Heart left ventricle (tissue), 16 donors: ENCODE measurements at regions not wholly inside any gene's neighbourhood (a gene's known extent, or its start where the extent isn't known, plus 50 kb on each side); places are given as distances from the start of the nearest gene placed in this dataset.

Source experiments
- ATAC-seq, 4 donors: fragments of 200-7000 bp; cut with Tn5 transposase; one replicate each; pipeline ENCODE4 v1.9.1; 2020 to 2022; ENCODE audit warnings: moderate library complexity in 4 of 4, mild to moderate bottlenecking in 3 of 4, moderate number of reproducible peaks in 1 of 4
- DNase-seq, 5 donors: peaks; one replicate each; pipeline ENCODE4 v3.0.0-alpha.2; 2020
- H3K27ac ChIP-seq, 12 donors: fragments of 200-600 bp; sonication (generic) in 4 of 12; one replicate each; pipeline versions ENCODE4 v1.5.0 to v1.8.0; 2016 to 2022; ENCODE audit warnings: mild to moderate bottlenecking in 2 of 12
- H3K27me3 ChIP-seq, 9 donors: fragments of 200-600 bp; sonication (generic) in 2 of 9; one replicate each; pipeline versions ENCODE4 v1.5.1 to v1.8.0; 2016 to 2022; ENCODE audit warnings: mild to moderate bottlenecking in 3 of 9
- H3K36me3 ChIP-seq, 9 donors: fragments of 200-600 bp; sonication (generic) in 2 of 9; one replicate each; pipeline versions ENCODE4 v1.5.0 to v1.8.0; 2018 to 2022; ENCODE audit warnings: mild to moderate bottlenecking in 2 of 9
- H3K4me1 ChIP-seq, 12 donors: fragments of 200-600 bp; sonication (generic) in 4 of 12; one replicate each; pipeline versions ENCODE4 v1.5.0 to v1.8.0; 2016 to 2022; ENCODE audit warnings: mild to moderate bottlenecking in 3 of 12
- H3K4me3 ChIP-seq, 12 donors: fragments of 200-600 bp; sonication (generic) in 4 of 12; one replicate each; pipeline versions ENCODE4 v1.5.0 to v1.8.0; 2017 to 2022; ENCODE audit warnings: mild to moderate bottlenecking in 9 of 12, moderate library complexity in 4 of 12
- H3K9me3 ChIP-seq, 12 donors: fragments of 200-600 bp; sonication (generic) in 4 of 12; one replicate each; pipeline versions ENCODE4 v1.5.0 to v1.8.0; 2016 to 2022; ENCODE audit warnings: mild to moderate bottlenecking in 1 of 12
- POLR2A ChIP-seq, 2 donors: fragments of 450-650 bp; IDR thresholded peaks; one replicate each; pipeline ENCODE4 v1.6.1; 2017; ENCODE audit warnings: antibody characterized with exemption in 2 of 2, mild to moderate bottlenecking in 2 of 2, moderate library complexity in 2 of 2
- WGBS, 4 donors: extraction: QIAGEN DNeasy Blood & Tissue Kit in 2 of 4; methylation state at CpG; one replicate each; pipeline versions ENCODE4 v1.1.5 to v1.1.7; 2013 to 2018; 5-methylcytosine and 5-hydroxymethylcytosine counted together
- intact Hi-C, 10 donors: fragments of 100-400 bp; cut with DNase I; formaldehyde crosslinking; loops; one replicate each; pipeline versions ENCODE4 v1.11.1 to v1.14.2; 2022
- TF ChIP-seq, protein P1 (sequence below), 12 donors: fragments of 200-600 bp; sonication (generic) in 4 of 12; IDR thresholded peaks; one replicate each; pipeline versions ENCODE4 v1.5.0 to v1.8.0; 2018 to 2022; ENCODE audit warnings: antibody characterized with exemption in 12 of 12, mild to moderate bottlenecking in 5 of 12
- donor health status: ischemic (EF 13 %, LVEDD 7.1; RV severe dilation, severe dysfunction).
- donor health status: healthy with polysubstance abuse.
- donor health status: DM: no; HTN: yes; CAD: no.
- donor health status: DM: no; HTN: no; CAD: no.
- donor health status: ischemic (EF 25% LVEDD 6.9; RV normal size, moderate dysfunction).
- donor health status: ischemic (EF 25% LVEDD 5.7; RV mildly dilated, moderate dysfunction).
- donor health status: healthy.
- donor health status: DM: yes; HTN: yes; CAD: no.
- donor health status: ischemic (EF 35%, LVEDD 5.7; RV mildly dilated, moderate dysfunction).
- donor health status: nonischemic (EF 11% LVEDD 7.7; RV severe dilation, severe dysfunction).
- donor health status: DM: yes; HTN: yes; CAD: no.
- donor health status: PGD.
- donor health status: ischemic (EF 29% LVEDD 5.4; RV normal size, mild dysfunction).
- donor health status: nonischemic (EF 23%, LVEDD 6.1; RV moderate dilation, normal function).

DNA sequence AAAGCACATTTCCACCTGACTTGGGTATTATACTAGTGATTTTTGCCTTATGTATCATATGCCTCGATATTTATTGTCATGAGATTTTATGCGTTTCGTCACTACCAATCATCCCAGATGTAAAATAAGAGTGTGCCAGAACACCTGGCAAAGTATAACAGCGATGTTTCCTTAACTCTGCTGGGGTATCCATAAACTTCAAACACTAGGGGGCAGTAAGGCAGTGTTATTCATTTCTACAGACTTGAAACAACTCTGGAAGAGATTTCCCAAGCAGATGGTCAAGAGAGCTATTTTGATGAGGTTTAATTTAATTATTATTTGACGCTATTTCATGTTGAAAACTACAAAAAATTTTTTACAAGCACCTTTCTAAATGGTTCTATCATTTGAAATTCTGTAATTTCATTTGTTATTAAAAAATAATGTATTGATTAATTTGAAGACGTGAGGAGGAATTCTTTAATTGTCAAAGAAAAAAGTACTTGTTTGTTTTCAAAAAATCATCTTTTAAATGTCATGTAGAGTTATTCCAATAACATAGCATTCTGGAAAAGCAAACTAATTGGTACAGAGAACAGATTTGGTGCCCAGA is 388.5 kb upstream of the CTNND2 start:
- ATAC-seq: no peak
- H3K27ac ChIP-seq: no peak overlapping the region
- H3K4me3 ChIP-seq: no peak overlapping the region
- no peak for DNase-seq
- H3K4me1 ChIP-seq: no peaks in the 10 kb centered on the region
- no peaks in the 10 kb centered on the region for H3K27me3 ChIP-seq
- no peaks in the 10 kb centered on the region for H3K36me3 ChIP-seq
- no peak for TF ChIP-seq POLR2A (IDR thresholded peaks at IDR 0.05)
- TF ChIP-seq, protein P1, sequence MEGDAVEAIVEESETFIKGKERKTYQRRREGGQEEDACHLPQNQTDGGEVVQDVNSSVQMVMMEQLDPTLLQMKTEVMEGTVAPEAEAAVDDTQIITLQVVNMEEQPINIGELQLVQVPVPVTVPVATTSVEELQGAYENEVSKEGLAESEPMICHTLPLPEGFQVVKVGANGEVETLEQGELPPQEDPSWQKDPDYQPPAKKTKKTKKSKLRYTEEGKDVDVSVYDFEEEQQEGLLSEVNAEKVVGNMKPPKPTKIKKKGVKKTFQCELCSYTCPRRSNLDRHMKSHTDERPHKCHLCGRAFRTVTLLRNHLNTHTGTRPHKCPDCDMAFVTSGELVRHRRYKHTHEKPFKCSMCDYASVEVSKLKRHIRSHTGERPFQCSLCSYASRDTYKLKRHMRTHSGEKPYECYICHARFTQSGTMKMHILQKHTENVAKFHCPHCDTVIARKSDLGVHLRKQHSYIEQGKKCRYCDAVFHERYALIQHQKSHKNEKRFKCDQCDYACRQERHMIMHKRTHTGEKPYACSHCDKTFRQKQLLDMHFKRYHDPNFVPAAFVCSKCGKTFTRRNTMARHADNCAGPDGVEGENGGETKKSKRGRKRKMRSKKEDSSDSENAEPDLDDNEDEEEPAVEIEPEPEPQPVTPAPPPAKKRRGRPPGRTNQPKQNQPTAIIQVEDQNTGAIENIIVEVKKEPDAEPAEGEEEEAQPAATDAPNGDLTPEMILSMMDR (IDR thresholded peaks at IDR 0.05): peak in 1 of 12 donors; percentile 9
- intact Hi-C loops: no loop called here
- 24 to 39% (median 30%) methylated on average over 6 of the region's 6 CpGs for whole genome bisulfite sequencing, 4 donors
- peaks cover 0 to 35% (median 6%) of the 10 kb centered on the region in 12 donors for H3K9me3 ChIP-seq

DNA sequence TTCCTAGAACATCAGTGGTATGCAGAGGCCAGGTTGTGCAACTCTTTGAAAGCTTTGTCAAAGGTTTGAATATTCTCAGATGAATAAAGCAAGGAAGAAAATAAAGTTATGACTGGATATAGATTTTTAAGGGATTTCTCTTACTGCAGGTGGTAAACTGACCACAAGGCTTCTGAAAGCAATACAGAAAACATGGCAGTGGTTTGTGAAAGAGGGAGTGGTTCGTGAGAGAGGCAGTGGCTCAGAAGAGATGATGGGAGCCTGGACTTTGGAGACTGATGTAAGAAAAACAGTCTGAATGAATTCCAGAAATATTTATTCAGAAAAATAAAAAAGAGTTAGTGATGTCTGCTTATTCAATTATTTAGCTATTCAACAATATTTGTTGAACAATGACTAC is 380.4 kb upstream of the CTNND2 start:
- TF ChIP-seq, protein P1 (IDR thresholded peaks at IDR 0.05): no peak
- no peak for TF ChIP-seq POLR2A (IDR thresholded peaks at IDR 0.05)
- no peak for ATAC-seq
- WGBS, 4 donors: 66 to 71% (median 69%) methylated on average over 1 of the region's 1 CpG

DNA sequence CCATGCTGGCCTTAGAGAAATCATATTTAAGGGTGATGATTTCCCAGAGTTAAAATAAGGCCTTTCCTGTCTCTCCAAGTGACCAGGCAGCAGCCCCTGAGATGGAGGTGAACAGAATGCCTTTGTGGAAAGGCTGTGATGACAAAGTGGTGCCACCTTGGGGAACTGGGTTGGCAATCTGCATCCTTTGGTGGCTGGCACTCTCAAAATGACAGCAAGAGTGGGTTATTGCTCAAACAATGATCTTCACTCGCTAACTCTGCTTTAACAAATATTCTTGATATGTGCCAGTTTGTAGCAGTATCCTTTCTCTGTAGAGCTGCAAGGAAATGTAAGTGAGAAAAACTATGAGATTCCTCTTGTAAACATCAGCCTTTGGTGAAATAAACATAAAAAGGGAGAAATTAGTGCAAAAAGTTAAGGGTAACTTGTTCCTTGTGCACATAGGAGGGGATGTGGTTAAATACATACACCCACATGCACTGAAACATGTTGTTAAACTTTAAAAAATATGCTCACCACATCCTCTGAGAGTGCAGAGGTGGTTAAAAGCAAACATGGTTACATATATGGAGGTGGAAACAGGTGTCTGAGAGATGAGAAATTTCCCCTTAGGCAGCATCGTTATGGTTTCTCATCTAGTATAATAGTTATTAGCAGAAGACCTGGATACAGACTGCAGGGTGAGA is 373.4 kb upstream of the CTNND2 start:
- no peaks in the 10 kb centered on the region for H3K36me3 ChIP-seq
- H3K9me3 ChIP-seq: no peaks in the 10 kb centered on the region
- 76 to 87% (median 85%) methylated on average over 2 of the region's 2 CpGs for WGBS, 4 donors
- H3K4me1 ChIP-seq: no peaks in the 10 kb centered on the region
- no peak for DNase-seq
- H3K27me3 ChIP-seq: no peaks in the 10 kb centered on the region
- TF ChIP-seq, protein P1 (IDR thresholded peaks at IDR 0.05): no peak
- no peak for TF ChIP-seq POLR2A (IDR thresholded peaks at IDR 0.05)
- intact Hi-C loops: no loop called here
- no peak for ATAC-seq
- H3K27ac ChIP-seq: no peak overlapping the region
- no peak overlapping the region for H3K4me3 ChIP-seq

More for the DNA sequence above, 380.4 kb upstream of the CTNND2 start:
- Histone ChIP-seq H3K4me3 (no peak overlapping the region), H3K9me3 (no peaks in the 10 kb centered on the region), H3K27ac (no peak overlapping the region), H3K4me1 (no peaks in the 10 kb centered on the region), H3K27me3 (no peaks in the 10 kb centered on the region), H3K36me3 (no peaks in the 10 kb centered on the region)
- no peak for DNase-seq
- intact Hi-C loops: no loop called here

DNA sequence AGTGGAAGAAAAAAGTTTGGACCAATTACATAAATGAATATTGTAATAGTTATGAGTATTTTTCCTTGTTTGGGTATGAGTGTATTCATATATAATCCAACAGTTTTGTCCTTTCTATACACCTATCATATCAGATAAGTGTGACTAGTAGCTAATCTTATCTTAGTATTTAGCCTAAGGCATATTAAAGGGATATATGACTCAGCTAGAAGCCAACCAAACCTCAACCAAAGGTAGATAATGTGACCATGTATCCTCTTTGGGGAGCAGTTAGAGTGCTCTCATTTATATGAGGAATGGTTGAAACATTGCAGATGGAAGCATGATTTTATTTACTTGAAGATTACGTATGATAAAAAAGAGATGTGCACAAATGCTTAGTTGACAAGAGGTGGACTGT is 370.0 kb upstream of the CTNND2 start:
- no peaks in the 10 kb centered on the region for H3K27me3 ChIP-seq
- no peak for ATAC-seq
- H3K4me1 ChIP-seq: no peaks in the 10 kb centered on the region
- WGBS, 4 donors: 82 to 91% (median 86%) methylated on average over 1 of the region's 1 CpG
- intact Hi-C loops: no loop called here
- H3K9me3 ChIP-seq: no peaks in the 10 kb centered on the region
- no peak for TF ChIP-seq POLR2A (IDR thresholded peaks at IDR 0.05)
- TF ChIP-seq, protein P1 (IDR thresholded peaks at IDR 0.05): no peak
- H3K27ac ChIP-seq: no peak overlapping the region
- DNase-seq: no peak
- H3K4me3 ChIP-seq: no peak overlapping the region
- H3K36me3 ChIP-seq: no peaks in the 10 kb centered on the region
